ENCODE measurements at regions not wholly inside any gene's neighbourhood (a gene's known extent, or its start where the extent isn't known, plus 50 kb on each side); places are given as distances from the start of the nearest gene placed in this dataset.
"Not testable (repeated sequence)": the region's sequence is repeated elsewhere in the genome, so short reads cannot be mapped to it uniquely, and the experiment has no call there.

GRCh38 chr6:12523726-12524125 lies 192.8 kb upstream of the PHACTR1 start:
- DNase-seq, result no peak

- DNase-seq, result no peak
Observed at GRCh38 chr6:12525276-12525675, 191.3 kb upstream of the PHACTR1 start.

DNA sequence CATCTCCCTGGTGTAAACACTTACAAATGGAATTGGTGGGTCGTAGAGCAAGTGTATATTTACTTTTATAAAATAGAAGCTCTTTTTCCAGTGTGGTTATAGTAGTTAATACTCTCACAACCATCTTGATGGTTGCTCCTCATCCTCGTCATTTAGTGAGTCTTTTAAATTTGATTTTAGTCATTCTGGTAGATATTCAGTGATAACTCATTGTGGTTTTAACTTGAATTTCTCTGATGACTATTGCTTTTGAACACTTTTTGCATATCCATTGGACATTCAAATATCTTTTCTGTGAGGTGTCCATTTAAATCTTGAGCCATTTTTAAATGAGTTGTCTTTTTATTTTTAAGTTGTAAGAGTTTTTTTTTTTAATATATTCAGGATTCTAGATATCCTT lies 189.2 kb upstream of the PHACTR1 start:
- no peak for DNase-seq

DNA sequence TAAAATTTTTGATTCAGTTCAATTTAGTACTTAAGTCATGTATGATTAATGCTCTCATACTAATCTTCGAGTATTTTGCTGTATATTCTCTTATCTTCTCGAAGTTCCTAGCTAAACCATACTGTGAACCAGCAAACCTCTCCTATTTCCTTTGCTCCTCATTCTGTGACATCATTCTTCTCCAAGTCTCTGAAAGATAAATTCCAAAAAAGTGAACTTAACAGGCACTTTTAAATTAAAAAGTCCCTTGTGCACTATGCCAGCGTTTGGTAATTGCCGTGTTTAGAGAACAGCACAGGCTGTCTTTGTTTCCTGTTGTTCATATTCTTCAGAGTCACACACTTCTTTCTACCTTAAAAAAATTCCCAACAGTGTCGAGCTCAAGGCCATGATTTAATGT lies 188.4 kb upstream of the PHACTR1 start:
- no peak for DNase-seq

GRCh38 chr6:12528581-12529363 lies 187.8 kb upstream of the PHACTR1 start:
- no peak for DNase-seq

GRCh38 chr6:12529364-12530019 lies 187.1 kb upstream of the PHACTR1 start:
- no peak for DNase-seq

- DNase-seq, result no peak
Observed at GRCh38 chr6:12530345-12530744, 186.2 kb upstream of the PHACTR1 start.

DNA sequence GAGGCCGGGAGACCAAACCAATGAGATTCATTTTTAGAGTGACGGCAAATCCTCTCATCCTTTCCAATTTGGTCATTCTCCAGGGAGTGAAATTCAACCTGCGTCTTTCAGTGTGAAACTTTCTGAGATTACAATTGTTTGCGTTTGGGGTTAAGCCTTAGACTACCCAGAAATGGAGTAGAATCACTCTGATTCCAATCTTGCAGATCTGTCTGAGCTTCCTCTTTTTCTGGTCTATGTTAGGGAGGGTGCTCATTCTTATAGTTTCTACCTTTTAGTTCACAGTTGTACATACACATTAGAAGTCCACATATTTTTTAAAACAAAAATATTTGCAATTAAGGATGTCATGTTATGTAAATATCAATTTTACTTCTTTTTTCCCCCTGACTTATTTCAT lies 183.0 kb upstream of the PHACTR1 start:
- no peak for DNase-seq

GRCh38 chr6:12534069-12534853 lies 182.3 kb upstream of the PHACTR1 start:
- no peak for DNase-seq

DNA sequence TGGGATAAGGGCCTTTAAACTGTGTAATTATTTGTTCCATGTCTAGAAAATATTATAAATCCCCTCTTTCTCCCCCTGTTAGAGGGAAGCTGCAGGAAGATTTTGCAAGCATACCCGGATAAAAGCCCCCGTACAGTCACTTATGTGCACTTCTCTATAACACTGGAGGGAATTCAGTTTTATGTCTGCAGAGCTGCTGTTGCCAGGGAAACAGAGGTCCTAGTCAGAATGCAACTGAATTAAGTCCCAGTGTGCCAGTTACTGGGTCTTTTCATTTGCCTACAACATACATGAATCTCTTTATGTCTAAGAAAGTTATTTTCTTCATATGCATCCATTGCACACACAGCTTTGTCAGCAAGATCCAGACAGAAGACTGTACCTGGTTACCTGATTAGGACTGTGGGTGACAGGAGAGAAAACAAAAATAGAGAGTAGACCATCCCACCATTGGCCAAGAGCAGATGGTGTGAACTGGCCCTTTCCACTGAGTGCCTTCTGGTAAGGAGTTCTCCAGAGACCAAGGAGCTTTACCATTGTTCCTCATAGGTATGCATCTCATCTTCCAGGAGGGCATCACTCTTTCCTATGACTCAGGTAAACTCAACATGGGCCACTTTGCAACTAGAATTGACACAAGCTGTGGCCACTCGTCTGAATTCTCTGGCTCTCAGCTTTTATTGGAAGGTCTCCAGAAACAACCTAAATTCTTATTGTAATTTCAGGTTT lies 180.8 kb upstream of the PHACTR1 start:
- DNase-seq, result no peak

GRCh38 chr6:12536416-12536815 lies 180.2 kb upstream of the PHACTR1 start:
- DNase-seq, result no peak

DNA sequence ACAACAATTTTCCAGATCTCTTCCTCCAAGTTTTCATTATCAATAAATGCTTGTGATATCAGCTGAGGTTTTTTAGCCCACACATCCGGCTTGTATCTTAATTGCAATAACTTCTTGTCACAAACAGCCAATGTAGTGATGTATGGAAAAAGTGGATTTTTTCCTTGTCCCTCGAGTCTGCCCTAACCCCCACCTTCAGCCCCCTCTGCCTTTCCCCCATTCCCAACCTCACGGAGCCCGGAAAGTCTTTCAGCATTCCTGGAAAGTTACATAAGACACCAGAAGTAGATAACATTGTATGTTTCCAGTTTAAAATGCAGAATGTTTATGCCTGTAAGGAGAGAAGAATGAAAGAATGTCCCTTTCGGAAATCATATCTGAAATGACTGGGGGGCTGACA lies 179.2 kb upstream of the PHACTR1 start:
- no peak for DNase-seq

GRCh38 chr6:12538881-12539357 lies 177.6 kb upstream of the PHACTR1 start:
- DNase-seq, result no peak

DNA sequence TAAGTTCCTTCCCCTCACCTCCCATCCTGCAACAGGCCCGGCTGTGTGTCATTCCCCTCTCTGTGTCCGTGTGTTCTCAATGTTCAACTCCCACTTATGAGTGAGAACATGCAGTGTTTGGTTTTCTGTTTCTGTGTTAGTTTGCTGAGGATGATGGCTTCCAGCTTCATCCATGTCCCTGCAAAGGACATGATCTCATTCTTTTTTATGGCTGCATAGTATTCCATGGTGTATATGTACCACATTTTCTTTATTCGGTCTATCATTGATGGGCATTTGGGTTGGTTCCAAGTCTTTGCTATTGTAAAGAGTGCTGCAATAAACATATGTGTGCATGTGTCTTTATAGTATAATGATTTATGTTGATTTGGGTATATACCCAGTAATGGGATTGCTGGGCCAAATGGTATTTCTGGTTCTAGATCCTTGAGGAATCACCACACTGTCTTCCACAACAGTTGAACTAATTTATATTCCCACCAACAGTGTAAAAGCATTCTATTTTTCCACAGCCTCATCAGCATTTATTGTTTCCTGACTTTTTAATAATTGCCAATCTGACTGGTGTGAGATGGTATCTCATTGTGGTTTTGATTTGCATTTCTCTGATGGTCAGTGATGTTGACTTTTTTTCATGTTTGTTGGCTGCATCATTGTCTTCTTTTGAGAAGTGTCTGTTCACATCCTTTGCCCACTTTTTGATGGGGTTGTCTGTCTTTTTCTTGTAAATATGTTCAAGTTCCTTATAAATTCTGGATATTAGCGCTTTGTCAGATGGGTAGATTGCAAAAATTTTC lies 174.1 kb upstream of the PHACTR1 start:
- DNase-seq, result not testable (repeated sequence)

GRCh38 chr6:12543953-12544352 lies 172.6 kb upstream of the PHACTR1 start:
- no peak for DNase-seq

GRCh38 chr6:12544821-12545565 lies 171.6 kb upstream of the PHACTR1 start:
- no peak for DNase-seq

DNA sequence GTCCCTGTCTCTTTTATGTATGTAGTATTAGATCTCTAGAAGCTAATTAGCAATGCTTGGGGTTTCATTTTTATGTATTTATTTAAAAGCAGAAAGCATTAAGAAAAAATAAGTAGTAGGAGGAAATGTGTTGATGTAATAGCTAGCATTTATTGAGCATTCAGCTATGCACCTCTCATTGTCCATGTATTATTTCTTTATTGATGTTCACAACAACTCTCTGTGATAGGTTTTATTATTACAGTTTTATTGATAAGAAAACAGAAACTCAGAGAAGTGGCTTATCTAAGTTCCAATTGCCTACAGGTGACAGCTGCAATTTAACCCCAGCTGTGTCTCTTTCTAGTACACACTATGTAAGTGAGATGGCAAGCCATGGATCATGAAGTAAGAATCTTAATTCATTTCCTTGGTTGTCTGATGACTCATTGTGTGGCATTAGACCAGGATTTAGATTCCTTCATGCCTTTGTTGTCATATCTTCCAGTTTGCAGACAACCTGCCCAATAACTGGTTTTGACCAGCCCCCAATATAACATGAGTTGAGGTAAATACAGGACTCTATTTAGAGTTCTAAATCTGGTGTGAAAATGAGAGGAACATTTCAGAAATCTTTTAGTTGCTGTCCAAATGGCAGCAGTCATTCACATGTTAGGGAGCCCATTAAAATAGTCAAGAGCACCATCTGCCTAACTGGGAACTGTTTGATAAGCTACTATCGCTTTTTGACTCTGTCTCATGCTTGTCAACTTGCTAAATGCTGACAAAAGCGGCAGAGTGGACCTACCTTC lies 170.8 kb upstream of the PHACTR1 start:
- no peak for DNase-seq

- DNase-seq, result no peak
Observed at GRCh38 chr6:12546410-12547002, 170.1 kb upstream of the PHACTR1 start.

GRCh38 chr6:12548526-12548925 lies 168.0 kb upstream of the PHACTR1 start:
- no peak for DNase-seq

DNA sequence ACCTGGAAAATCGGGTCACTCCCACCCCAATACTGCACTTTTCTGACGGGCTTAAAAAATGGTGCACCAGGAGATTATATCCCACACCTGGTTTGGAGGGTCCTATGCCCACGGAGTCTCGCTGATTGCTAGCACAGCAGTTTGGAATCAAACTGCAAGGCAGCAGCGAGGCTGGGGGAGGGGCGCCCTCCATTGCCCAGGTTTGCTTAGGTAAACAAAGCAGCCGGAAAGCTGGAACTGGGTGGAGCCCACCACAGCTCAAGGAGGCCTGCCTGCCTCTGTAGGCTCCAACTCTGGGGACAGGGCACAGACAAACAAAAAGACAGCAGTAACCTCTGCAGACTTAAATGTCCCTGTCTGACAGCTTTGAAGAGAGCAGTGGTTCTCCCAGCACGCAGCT lies 167.1 kb upstream of the PHACTR1 start:
- not testable (repeated sequence) for DNase-seq
